ENCODE measurements at regions not wholly inside any gene's neighbourhood (a gene's known extent, or its start where the extent isn't known, plus 50 kb on each side); places are given as distances from the start of the nearest gene placed in this dataset.

GRCh38 chr1:29380532-29380931 is 144.2 kb downstream of the PTPRU start:
- DNase-seq = no peak

GRCh38 chr1:29379443-29380073 is 143.2 kb downstream of the PTPRU start:
- no peak for DNase-seq

Measured in activated CD8-positive, alpha-beta memory T cell treated with anti-CD3 and anti-CD28 coated beads for 24 hours (primary cell).